ENCODE measurements at regions not wholly inside any gene's neighbourhood (a gene's known extent, or its start where the extent isn't known, plus 50 kb on each side); places are given as distances from the start of the nearest gene placed in this dataset.

- Histone ChIP-seq H3K9me2 (ENCODE audit: insufficient read depth) (no peaks in the 10 kb centered on the region), H3K27ac (ENCODE audit: low read depth) (no peak overlapping the region), H3K27me3 (ENCODE audit: insufficient read depth) (no peaks in the 10 kb centered on the region), H2AFZ (no peak overlapping the region), H3F3A (replicated peaks; ENCODE audit: low read depth) (no peaks in the 10 kb centered on the region), H3K4me3 (no peak overlapping the region), H3K4me1 (ENCODE audit: insufficient read depth) (no peaks in the 10 kb centered on the region), H3K4me2 (no peak overlapping the region), H4K20me1 (replicated peaks; ENCODE audit: insufficient read depth) (no peaks in the 10 kb centered on the region), H3K79me2 (replicated peaks; ENCODE audit: insufficient read depth) (no peaks in the 10 kb centered on the region), H3K36me3 (ENCODE audit: insufficient read depth) (no peaks in the 10 kb centered on the region)
- no peak for ATAC-seq
- Mint-ChIP-seq H3K27me3 (ENCODE audit: insufficient read depth, low read depth, poor library complexity) (no peaks in the 10 kb centered on the region), H3K9me3 (no peaks in the 10 kb centered on the region), H3K27ac (no peak overlapping the region), H3K4me3 (no peak overlapping the region), H3K36me3 (ENCODE audit: low read depth) (no peaks in the 10 kb centered on the region), H3K4me1 (peaks cover 8% of the 10 kb centered on the region; the same call in 2 of the 3 replicates)
- TF ChIP-seq JUNB (IDR thresholded peaks at IDR 0.05; ENCODE audit: unreplicated experiment) (no peak), EZH2phosphoT487 (IDR thresholded peaks at IDR 0.05; ENCODE audit: unreplicated experiment) (no peak), STAT1 (IDR thresholded peaks at IDR 0.05; ENCODE audit: unreplicated experiment) (no peak), ZNF462 (CRISPR knock-in tag; IDR thresholded peaks at IDR 0.05) (no peak), EZH2 (IDR thresholded peaks at IDR 0.05; ENCODE audit: low read depth, unreplicated experiment) (no peak), CTCF (conservative IDR thresholded peaks at IDR 0.05; ENCODE audit: low read depth in 2 of 2) (no peak), REST (IDR thresholded peaks at IDR 0.05; ENCODE audit: unreplicated experiment) (no peak), POLR2AphosphoS5 (IDR thresholded peaks at IDR 0.05; ENCODE audit: low read depth) (no peak), ZNF114 (CRISPR knock-in tag; IDR thresholded peaks at IDR 0.05) (no peak)
- DNase-seq (ENCODE audit: low spot score): no peak
Observed at GRCh38 chr18:75773618-75774017, 346.1 kb upstream of the SMIM21 start.

Measured in GM23338 (cell line).